Dendritic cell treated with granulocyte-macrophage colony-stimulating factor and Interleukin-4, amounts not matched to agents 40 ng/mL and 50 ng/mL, for 4 days (primary cell): ENCODE measurements at regions not wholly inside any gene's neighbourhood (a gene's known extent, or its start where the extent isn't known, plus 50 kb on each side); places are given as distances from the start of the nearest gene placed in this dataset.
"Not testable (repeated sequence)": the region's sequence is repeated elsewhere in the genome, so short reads cannot be mapped to it uniquely, and the experiment has no call there.

ENCODE experiments used
- H3K27ac Mint-ChIP-seq: one replicate; pipeline ENCODE4 v1.8.0; 2022; ENCODE audit warnings: mild to moderate bottlenecking, mixed read lengths
- H3K27me3 Mint-ChIP-seq: one replicate; pipeline ENCODE4 v1.8.0; 2022; ENCODE audit warnings: mild to moderate bottlenecking, mixed read lengths
- H3K36me3 Mint-ChIP-seq: one replicate; pipeline ENCODE4 v1.8.0; 2022; ENCODE audit warnings: low read depth, mixed read lengths
- H3K4me1 Mint-ChIP-seq: one replicate; pipeline ENCODE4 v1.8.0; 2022; ENCODE audit warnings: low read depth, mixed read lengths
- H3K4me3 Mint-ChIP-seq: one replicate; pipeline ENCODE4 v1.8.0; 2022; ENCODE audit warnings: mild to moderate bottlenecking, moderate library complexity, mixed read lengths
- H3K9me3 Mint-ChIP-seq: one replicate; pipeline ENCODE4 v1.8.0; 2022; ENCODE audit warnings: mixed read lengths
- intact Hi-C: fragments of 100-400 bp; cut with micrococcal nuclease; formaldehyde crosslinking; loops from one replicate; pipeline ENCODE4 v1.15.0; 2022

GRCh38 chr2:128412181-128412871 is 93.7 kb upstream of the HS6ST1 start:
- Mint-ChIP-seq H3K27me3 (peaks cover 8% of the 10 kb centered on the region), H3K9me3 (no peaks in the 10 kb centered on the region), H3K4me1 (peaks cover 39% of the 10 kb centered on the region), H3K27ac (no peak overlapping the region), H3K4me3 (no peak overlapping the region), H3K36me3 (no peaks in the 10 kb centered on the region)
- intact Hi-C loops: no loop called here

GRCh38 chr2:128413014-128413717 is 94.5 kb upstream of the HS6ST1 start:
- Mint-ChIP-seq H3K27me3 (peaks cover 8% of the 10 kb centered on the region), H3K4me3 (no peak overlapping the region), H3K4me1 (peaks cover 34% of the 10 kb centered on the region), H3K27ac (no peak overlapping the region), H3K9me3 (no peaks in the 10 kb centered on the region), H3K36me3 (no peaks in the 10 kb centered on the region)
- intact Hi-C loops: no loop called here

- Mint-ChIP-seq H3K27me3 (peaks cover 8% of the 10 kb centered on the region), H3K4me1 (peaks cover 27% of the 10 kb centered on the region), H3K36me3 (no peaks in the 10 kb centered on the region), H3K27ac (no peak overlapping the region), H3K4me3 (no peak overlapping the region), H3K9me3 (no peaks in the 10 kb centered on the region)
- intact Hi-C loops: no loop called here
These were observed 95.2 kb upstream of the HS6ST1 start for GRCh38 chr2:128413718-128414341.

- Mint-ChIP-seq H3K27ac (no peak overlapping the region), H3K4me3 (no peak overlapping the region), H3K27me3 (peaks cover 8% of the 10 kb centered on the region), H3K36me3 (no peaks in the 10 kb centered on the region), H3K9me3 (no peaks in the 10 kb centered on the region), H3K4me1 (peaks cover 22% of the 10 kb centered on the region)
- intact Hi-C loops: no loop called here
These were observed 95.7 kb upstream of the HS6ST1 start for GRCh38 chr2:128414351-128414750.

GRCh38 chr2:128414946-128415778 is 96.5 kb upstream of the HS6ST1 start:
- Mint-ChIP-seq H3K4me1 (peaks cover 14% of the 10 kb centered on the region), H3K27ac (no peak overlapping the region), H3K27me3 (peaks cover 10% of the 10 kb centered on the region), H3K9me3 (no peaks in the 10 kb centered on the region), H3K4me3 (no peak overlapping the region), H3K36me3 (no peaks in the 10 kb centered on the region)
- intact Hi-C loops: no loop called here

GRCh38 chr2:128415779-128416061 is 97.1 kb upstream of the HS6ST1 start:
- Mint-ChIP-seq H3K9me3 (no peaks in the 10 kb centered on the region), H3K27ac (no peak overlapping the region), H3K4me1 (peaks cover 8% of the 10 kb centered on the region), H3K27me3 (peaks cover 7% of the 10 kb centered on the region), H3K36me3 (no peaks in the 10 kb centered on the region), H3K4me3 (no peak overlapping the region)
- intact Hi-C loops: no loop called here

- Mint-ChIP-seq H3K4me3 (no peak overlapping the region), H3K9me3 (no peaks in the 10 kb centered on the region), H3K27ac (no peak overlapping the region), H3K36me3 (no peaks in the 10 kb centered on the region), H3K27me3 (peaks cover 8% of the 10 kb centered on the region), H3K4me1 (peaks cover 7% of the 10 kb centered on the region)
- intact Hi-C loops: no loop called here
These were observed 97.6 kb upstream of the HS6ST1 start for GRCh38 chr2:128416109-128416785.

- intact Hi-C loops: no loop called here
- H3K27ac Mint-ChIP-seq: no peak overlapping the region
- no peak overlapping the region for H3K4me3 Mint-ChIP-seq
- peaks cover 6% of the 10 kb centered on the region for H3K27me3 Mint-ChIP-seq
- peaks cover 1% of the 10 kb centered on the region for H3K9me3 Mint-ChIP-seq
- H3K36me3 Mint-ChIP-seq: no peaks in the 10 kb centered on the region
- H3K4me1 Mint-ChIP-seq: peaks cover 7% of the 10 kb centered on the region
These were observed 98.1 kb upstream of the HS6ST1 start for GRCh38 chr2:128416806-128417205.

GRCh38 chr2:128417264-128417663 is 98.6 kb upstream of the HS6ST1 start:
- H3K27me3 Mint-ChIP-seq, H3K4me3 Mint-ChIP-seq, H3K36me3 Mint-ChIP-seq, H3K27ac Mint-ChIP-seq, H3K4me1 Mint-ChIP-seq, intact Hi-C loops, H3K9me3 Mint-ChIP-seq: not testable (repeated sequence)

- Mint-ChIP-seq H3K27ac (no peak overlapping the region), H3K36me3 (no peaks in the 10 kb centered on the region), H3K9me3 (peaks cover 10% of the 10 kb centered on the region)
These were observed 101.5 kb upstream of the HS6ST1 start for GRCh38 chr2:128420131-128420530.

GRCh38 chr2:128420776-128421175 is 102.1 kb upstream of the HS6ST1 start:
- peaks cover 18% of the 10 kb centered on the region for H3K27me3 Mint-ChIP-seq
- peaks cover 10% of the 10 kb centered on the region for H3K9me3 Mint-ChIP-seq
- no peak overlapping the region for H3K4me3 Mint-ChIP-seq
- H3K4me1 Mint-ChIP-seq: no peaks in the 10 kb centered on the region
- no peak overlapping the region for H3K27ac Mint-ChIP-seq
- intact Hi-C loops: no loop called here
- H3K36me3 Mint-ChIP-seq: no peaks in the 10 kb centered on the region

More at GRCh38 chr2:128420131-128420530, 101.5 kb upstream of the HS6ST1 start:
- no peak overlapping the region for H3K4me3 Mint-ChIP-seq
- intact Hi-C loops: no loop called here
- H3K27me3 Mint-ChIP-seq: peaks cover 18% of the 10 kb centered on the region
- no peaks in the 10 kb centered on the region for H3K4me1 Mint-ChIP-seq

GRCh38 chr2:128421286-128421685 is 102.6 kb upstream of the HS6ST1 start:
- no peak overlapping the region for H3K27ac Mint-ChIP-seq
- H3K36me3 Mint-ChIP-seq: no peaks in the 10 kb centered on the region
- peaks cover 10% of the 10 kb centered on the region for H3K9me3 Mint-ChIP-seq
- no peak overlapping the region for H3K4me3 Mint-ChIP-seq
- no peaks in the 10 kb centered on the region for H3K4me1 Mint-ChIP-seq
- intact Hi-C loops: no loop called here
- H3K27me3 Mint-ChIP-seq: peaks cover 18% of the 10 kb centered on the region

GRCh38 chr2:128421861-128422311 is 103.2 kb upstream of the HS6ST1 start:
- Mint-ChIP-seq H3K9me3 (peaks cover 10% of the 10 kb centered on the region), H3K4me3 (no peak overlapping the region), H3K4me1 (no peaks in the 10 kb centered on the region), H3K36me3 (no peaks in the 10 kb centered on the region), H3K27me3 (peaks cover 18% of the 10 kb centered on the region), H3K27ac (no peak overlapping the region)
- intact Hi-C loops: no loop called here
